HepG2 (cell line): ENCODE measurements at regions not wholly inside any gene's neighbourhood (a gene's known extent, or its start where the extent isn't known, plus 50 kb on each side); places are given as distances from the start of the nearest gene placed in this dataset.

Source experiments
- ATAC-seq: fragments of 200-7000 bp; cut with Tn5 transposase; 3 replicates; pipeline ENCODE4 v1.9.1; 2020; ENCODE audit warnings: mild to moderate bottlenecking, moderate library complexity
- BruUV-seq: library from RNA; stranded (reverse); fragments of 400-500 nt; replicated peaks from 2 replicates; lab custom pipeline; 2021; lab: Mats Ljungman, UMichigan
- CTCF ChIA-PET: fragments of 300-600 bp; formaldehyde crosslinking; extraction: SDS; loops from one replicate; lab custom pipeline; 2021; ENCODE audit warnings: low total read pairs, inconsistent platforms, low intra/inter-chr PET ratio; lab: Yijun Ruan, JAX
- POLR2A ChIA-PET: fragments of 350-600 bp; sonication (Branson Sonifier 250); formaldehyde crosslinking; loops from one replicate; lab custom pipeline; 2020; ENCODE audit warnings: antibody characterized with exemption, inconsistent platforms; lab: Yijun Ruan, JAX
- DNase-seq: peaks from one replicate; pipeline ENCODE4 v3.0.0-alpha.2; 2015; ENCODE audit warnings: low spot score
- FAIRE-seq: peaks from 3 replicates; lab custom pipeline; 2011; peaks lifted over from hg19 to GRCh38; lab: Jason Lieb, UNC
- H2AFZ ChIP-seq: one replicate; pipeline ENCODE4 v1.6.1; 2011; ENCODE audit warnings: low read length, inconsistent platforms
- H3K27ac ChIP-seq: fragments of 300-600 bp; 3 replicates; pipeline ENCODE4 v1.8.0; 2011; ENCODE audit warnings: mixed run types, mild to moderate bottlenecking, mixed read lengths, low read length, inconsistent platforms; ENCODE audit not compliant: insufficient read depth; ENCODE audit errors: extremely low read length
- H3K27me3 ChIP-seq, 2 experiments: fragments of 200-600 bp in 1 of 2; 2 replicates in 1 of 2; 3 replicates in 1 of 2; pipeline versions ENCODE4 v1.6.0 to v1.8.0; 2011; ENCODE audit warnings: low read length in 2 of 2, mild to moderate bottlenecking in 2 of 2, moderate library complexity in 2 of 2, inconsistent platforms in 1 of 2; ENCODE audit not compliant: insufficient read depth in 2 of 2, control insufficient read depth in 1 of 2
- H3K36me3 ChIP-seq, 2 experiments: fragments of 200-600 bp in 1 of 2; replicated peaks in 1 of 2; 2 replicates in 1 of 2; 3 replicates in 1 of 2; pipeline versions ENCODE4 v1.5.1 to v1.8.0; 2011; ENCODE audit warnings: low read length in 2 of 2, inconsistent platforms in 1 of 2; ENCODE audit not compliant: insufficient read depth in 2 of 2, control insufficient read depth in 1 of 2
- H3K4me1 ChIP-seq: 2 replicates; pipeline ENCODE4 v1.5.1; 2012; ENCODE audit warnings: low read length, inconsistent platforms; ENCODE audit not compliant: insufficient read depth
- H3K4me2 ChIP-seq: 2 replicates; pipeline ENCODE4 v1.6.0; 2011; ENCODE audit warnings: low read depth, low read length, inconsistent platforms
- H3K4me3 ChIP-seq, 3 experiments: fragments of 200-600 bp in 1 of 3; sonication (generic), shearing (Covaris generic) in 1 of 3; replicated peaks in 1 of 3; 2 replicates each; pipeline ENCODE4 v1.5.1; 2011 to 2016; ENCODE audit warnings: low read length in 3 of 3, inconsistent platforms in 2 of 3, low read depth in 2 of 3, mild to moderate bottlenecking in 2 of 3, control low read depth in 1 of 3, mixed read lengths in 1 of 3; ENCODE audit not compliant: insufficient read depth in 1 of 3
- H3K79me2 ChIP-seq: one replicate; pipeline ENCODE4 v1.6.1; 2011; ENCODE audit warnings: low read length, inconsistent platforms; ENCODE audit not compliant: insufficient read depth
- H3K9ac ChIP-seq: 2 replicates; pipeline ENCODE4 v1.6.0; 2011; ENCODE audit warnings: mild to moderate bottlenecking, low read depth, low read length, inconsistent platforms; ENCODE audit not compliant: insufficient read depth
- H3K9me3 ChIP-seq: 2 replicates; pipeline ENCODE4 v1.5.1; 2012; ENCODE audit warnings: mild to moderate bottlenecking, low read length
- H4K20me1 ChIP-seq: 2 replicates; pipeline ENCODE4 v1.6.0; 2011; ENCODE audit warnings: inconsistent platforms, mild to moderate bottlenecking, low read length, moderate library complexity; ENCODE audit not compliant: insufficient read depth
- CREM ChIP-seq, 2 experiments: sonication (generic) in 1 of 2; formaldehyde crosslinking in 1 of 2; IDR thresholded peaks; 2 replicates each; pipeline versions ENCODE4 v1.4.0 to v1.6.1; 2016 to 2020; ENCODE audit warnings: antibody characterized with exemption in 1 of 2, mild to moderate bottlenecking in 1 of 2, missing genetic modification reagents in 1 of 2
- E2F5 ChIP-seq: sonication (generic); formaldehyde crosslinking; conservative IDR thresholded peaks from 2 replicates; pipeline ENCODE4 v1.4.0; 2020; ENCODE audit warnings: missing genetic modification reagents
- EHMT2 ChIP-seq: fragments of 200-600 bp; sonication (generic); IDR thresholded peaks from 2 replicates; pipeline ENCODE4 v1.7.0; 2017; ENCODE audit warnings: antibody characterized with exemption, low read depth, low read length, borderline replicate concordance
- FOXK2 ChIP-seq: fragments of 450-650 bp; IDR thresholded peaks from 2 replicates; pipeline ENCODE4 v1.6.1; 2016
- MIXL1 ChIP-seq: IDR thresholded peaks from 2 replicates; pipeline ENCODE4 v1.6.1; 2016
- RFX1 ChIP-seq: fragments of 450-650 bp; IDR thresholded peaks from 2 replicates; pipeline ENCODE4 v1.6.1; 2017
- ZBTB1 ChIP-seq: sonication (generic); formaldehyde crosslinking; IDR thresholded peaks from 2 replicates; pipeline ENCODE4 v1.4.0; 2020; ENCODE audit warnings: missing genetic modification reagents, borderline replicate concordance
- ZBTB14 ChIP-seq: sonication (generic); formaldehyde crosslinking; IDR thresholded peaks from 2 replicates; pipeline ENCODE4 v1.4.0; 2020; ENCODE audit warnings: missing genetic modification reagents
- ZNF101 ChIP-seq: sonication (generic); formaldehyde crosslinking; IDR thresholded peaks from 2 replicates; pipeline ENCODE4 v1.4.0; 2020; ENCODE audit warnings: mild to moderate bottlenecking, low read depth, missing genetic modification reagents, borderline replicate concordance
- ZNF234 ChIP-seq: sonication (generic); formaldehyde crosslinking; conservative IDR thresholded peaks from 2 replicates; pipeline ENCODE4 v1.5.1; 2020; ENCODE audit warnings: mild to moderate bottlenecking, missing genetic modification reagents
- ZNF256 ChIP-seq: sonication (generic); formaldehyde crosslinking; conservative IDR thresholded peaks from 2 replicates; pipeline ENCODE4 v1.4.0; 2020; ENCODE audit warnings: missing genetic modification reagents
- ZNF775 ChIP-seq: sonication (generic); formaldehyde crosslinking; IDR thresholded peaks from 2 replicates; pipeline ENCODE4 v1.4.0; 2020; ENCODE audit warnings: missing genetic modification reagents, mild to moderate bottlenecking, moderate library complexity, borderline replicate concordance
- ZSCAN30 ChIP-seq: sonication (generic); formaldehyde crosslinking; IDR thresholded peaks from 2 replicates; pipeline ENCODE4 v1.5.0; 2020; ENCODE audit warnings: mild to moderate bottlenecking, missing genetic modification reagents
- WGBS: methylation state at CpG from one replicate; pipeline ENCODE4 v1.1.6; 2017; ENCODE audit warnings: low lambda C conversion rate; 5-methylcytosine and 5-hydroxymethylcytosine counted together
- in situ Hi-C: cut with HindIII; loops from 2 replicates; pipeline ENCODE4 v1.10.0; 2017; ENCODE audit warnings: low pct_unique_long_range_greater_than_20kb; ENCODE audit not compliant: extremely low pct_ligation_motif_present
- intact Hi-C: fragments of 100-400 bp; cut with micrococcal nuclease; formaldehyde crosslinking; loops from one replicate; pipeline ENCODE4 v1.10.0; 2022; ENCODE audit not compliant: unreplicated experiment

- Histone ChIP-seq H3K27ac (no peak overlapping the region), H3K4me2 (no peak overlapping the region), H3K79me2 (no peaks in the 10 kb centered on the region), H4K20me1 (no peaks in the 10 kb centered on the region), H3K9me3 (no peaks in the 10 kb centered on the region), H3K36me3 (no peaks in the 10 kb centered on the region), H3K27me3 (no peaks in the 10 kb centered on the region), H3K4me1 (no peaks in the 10 kb centered on the region), H2AFZ (no peak overlapping the region), H3K4me3 (no peak overlapping the region), H3K9ac (no peak overlapping the region)
- in situ Hi-C loops = no loop called here
- no TSS peak for BruUV-seq
- ATAC-seq (no peak), FAIRE-seq (no peak), DNase-seq (no peak)
- CTCF ChIA-PET = no interaction called here
- intact Hi-C loops = no loop called here
- POLR2A ChIA-PET = no interaction called here
- 0% methylated on average over 2 of the region's 2 CpGs for WGBS
- TF ChIP-seq FOXK2 = no peak
- no peak for TF ChIP-seq ZNF234 (CRISPR knock-in tag)
- no peak for TF ChIP-seq RFX1
- no peak for TF ChIP-seq E2F5
- TF ChIP-seq MIXL1 (CRISPR knock-in tag) = no peak
- TF ChIP-seq ZBTB1 (CRISPR knock-in tag) = no peak
- no peak for TF ChIP-seq ZNF775 (CRISPR knock-in tag)
- no peak for TF ChIP-seq EHMT2
- TF ChIP-seq ZNF101 (CRISPR knock-in tag) = no peak
- no peak for TF ChIP-seq ZNF256
- TF ChIP-seq ZSCAN30 (CRISPR knock-in tag) = no peak
- TF ChIP-seq CREM (IDR thresholded peaks at IDR 0.05) = no peak
- TF ChIP-seq CREM (CRISPR knock-in tag; IDR thresholded peaks at IDR 0.05) = no peak
- no peak for TF ChIP-seq ZBTB14
Measured at GRCh38 chr4:122537388-122538135, 81.0 kb upstream of the IL2 start.
